GM23338 (cell line): ENCODE measurements at regions not wholly inside any gene's neighbourhood (a gene's known extent, or its start where the extent isn't known, plus 50 kb on each side); places are given as distances from the start of the nearest gene placed in this dataset.

Experiments
- ATAC-seq: fragments of 200-7000 bp; cut with Tn5 transposase; 3 replicates; pipeline ENCODE4 v1.9.1; 2020
- DNase-seq: peaks from one replicate; pipeline ENCODE4 v3.0.0-alpha.2; 2015; ENCODE audit warnings: low spot score
- H2AFZ ChIP-seq: fragments of 200-600 bp; sonication (generic); 2 replicates; pipeline ENCODE4 v1.8.0; 2016; ENCODE audit warnings: antibody characterized with exemption, mild to moderate bottlenecking, moderate library complexity
- H3F3A ChIP-seq: fragments of 200-600 bp; sonication (generic); replicated peaks from 2 replicates; pipeline ENCODE4 v1.8.0; 2017; ENCODE audit warnings: antibody characterized with exemption, mixed run types, low read depth
- H3K27ac ChIP-seq: fragments of 200-600 bp; sonication (generic); 2 replicates; pipeline ENCODE4 v1.6.1; 2016; ENCODE audit warnings: low read depth
- H3K27me3 ChIP-seq: fragments of 200-600 bp; sonication (generic); 2 replicates; pipeline ENCODE4 v1.8.0; 2016; ENCODE audit warnings: mild to moderate bottlenecking, mixed run types, moderate library complexity; ENCODE audit not compliant: insufficient read depth
- H3K36me3 ChIP-seq: fragments of 200-600 bp; sonication (generic); 2 replicates; pipeline ENCODE4 v1.8.0; 2016; ENCODE audit warnings: mild to moderate bottlenecking; ENCODE audit not compliant: insufficient read depth
- H3K4me1 ChIP-seq: fragments of 200-600 bp; sonication (generic); 2 replicates; pipeline ENCODE4 v1.8.0; 2016; ENCODE audit warnings: mild to moderate bottlenecking, moderate library complexity; ENCODE audit not compliant: insufficient read depth
- H3K4me2 ChIP-seq: fragments of 200-600 bp; sonication (generic); 2 replicates; pipeline ENCODE4 v1.7.1; 2017; ENCODE audit warnings: mixed run types
- H3K4me3 ChIP-seq: fragments of 200-600 bp; sonication (generic); 2 replicates; pipeline ENCODE4 v1.6.1; 2016; ENCODE audit warnings: mixed run types
- H3K79me2 ChIP-seq: fragments of 200-600 bp; sonication (generic); replicated peaks from 2 replicates; pipeline ENCODE4 v1.8.0; 2017; ENCODE audit warnings: mild to moderate bottlenecking; ENCODE audit not compliant: insufficient read depth
- H3K9me2 ChIP-seq: fragments of 200-600 bp; sonication (generic); 2 replicates; pipeline ENCODE4 v1.8.0; 2017; ENCODE audit not compliant: insufficient read depth
- H4K20me1 ChIP-seq: fragments of 200-600 bp; sonication (generic); replicated peaks from 2 replicates; pipeline ENCODE4 v1.8.0; 2017; ENCODE audit warnings: mild to moderate bottlenecking; ENCODE audit not compliant: insufficient read depth
- H3K27ac Mint-ChIP-seq: 2 replicates; pipeline ENCODE4 v1.8.0; 2020; ENCODE audit warnings: inconsistent platforms, mild to moderate bottlenecking, moderate library complexity, mixed read lengths
- H3K27me3 Mint-ChIP-seq: 3 replicates; pipeline ENCODE4 v1.8.0; 2022; ENCODE audit warnings: low read depth, mild to moderate bottlenecking, moderate library complexity, mixed read lengths, inconsistent platforms; ENCODE audit not compliant: insufficient read depth, poor library complexity
- H3K36me3 Mint-ChIP-seq: 3 replicates; pipeline ENCODE4 v1.8.0; 2021; ENCODE audit warnings: low read depth, mild to moderate bottlenecking, inconsistent platforms, moderate library complexity, mixed read lengths
- H3K4me1 Mint-ChIP-seq: 3 replicates; pipeline ENCODE4 v1.8.0; 2020; ENCODE audit warnings: mild to moderate bottlenecking, inconsistent platforms, mixed read lengths
- H3K4me3 Mint-ChIP-seq: 3 replicates; pipeline ENCODE4 v1.8.0; 2021; ENCODE audit warnings: moderate library complexity, mild to moderate bottlenecking, inconsistent platforms, mixed read lengths
- H3K9me3 Mint-ChIP-seq: 3 replicates; pipeline ENCODE4 v1.8.0; 2020; ENCODE audit warnings: moderate library complexity, mild to moderate bottlenecking, inconsistent platforms, mixed read lengths
- CREB1 ChIP-seq: fragments of 250-450 bp; sonication (Bioruptor Pico); IDR thresholded peaks from 2 replicates; pipeline ENCODE4 v1.5.0; 2020; ENCODE audit warnings: low read depth, mild to moderate bottlenecking, moderate library complexity
- CTCF ChIP-seq, 2 experiments: fragments of 200-600 bp in 1 of 2; sonication (generic) in 1 of 2; conservative IDR thresholded peaks; 2 replicates each; pipeline versions ENCODE4 v1.5.1 to v1.6.1; 2016 to 2017; ENCODE audit warnings: antibody characterized with exemption in 2 of 2, low read depth in 2 of 2, mild to moderate bottlenecking in 2 of 2, moderate library complexity in 1 of 2
- EZH2 ChIP-seq: fragments of 200-600 bp; sonication (generic); IDR thresholded peaks from one replicate; pipeline ENCODE4 v1.8.0; 2017; ENCODE audit warnings: antibody characterized with exemption, mild to moderate bottlenecking, low read depth; ENCODE audit not compliant: unreplicated experiment
- EZH2phosphoT487 ChIP-seq: fragments of 200-600 bp; sonication (generic); IDR thresholded peaks from one replicate; pipeline ENCODE4 v1.8.1; 2018; ENCODE audit warnings: antibody characterized with exemption; ENCODE audit not compliant: unreplicated experiment
- JUNB ChIP-seq: IDR thresholded peaks from one replicate; pipeline ENCODE4 v1.6.1; 2016; ENCODE audit warnings: antibody characterized with exemption; ENCODE audit not compliant: unreplicated experiment
- NANOG ChIP-seq: IDR thresholded peaks from 2 replicates; pipeline ENCODE4 v1.6.1; 2016; ENCODE audit warnings: antibody characterized with exemption, borderline replicate concordance
- POLR2AphosphoS5 ChIP-seq: IDR thresholded peaks from 2 replicates; pipeline ENCODE4 v1.6.1; 2016; ENCODE audit warnings: antibody characterized with exemption, low read depth
- STAT1 ChIP-seq: IDR thresholded peaks from one replicate; pipeline ENCODE4 v1.6.1; 2016; ENCODE audit warnings: antibody characterized with exemption; ENCODE audit not compliant: unreplicated experiment
- ZNF114 ChIP-seq: fragments of 250-450 bp; sonication (Bioruptor Pico); IDR thresholded peaks from 2 replicates; pipeline ENCODE4 v1.5.0; 2020; ENCODE audit warnings: mild to moderate bottlenecking, moderate library complexity
- ZNF331 ChIP-seq: fragments of 250-450 bp; sonication (Bioruptor Pico); IDR thresholded peaks from 2 replicates; pipeline ENCODE4 v1.5.0; 2020; ENCODE audit warnings: low read depth, mild to moderate bottlenecking, moderate library complexity
- TF ChIP-seq, protein P1 (sequence below): fragments of 250-450 bp; sonication (Bioruptor Pico); IDR thresholded peaks from 2 replicates; pipeline ENCODE4 v1.5.0; 2020; ENCODE audit warnings: mild to moderate bottlenecking, moderate library complexity
- TF ChIP-seq, protein P2 (sequence below): IDR thresholded peaks from 2 replicates; pipeline ENCODE4 v1.6.1; 2016; ENCODE audit warnings: antibody characterized with exemption
- TF ChIP-seq, protein P3 (sequence below): IDR thresholded peaks from one replicate; pipeline ENCODE4 v1.6.1; 2018; ENCODE audit warnings: antibody characterized with exemption; ENCODE audit not compliant: unreplicated experiment

- H3K79me2 ChIP-seq = no peaks in the 10 kb centered on the region
- H2AFZ ChIP-seq = no peak overlapping the region
- Mint-ChIP-seq H3K4me1 (peaks cover 9% of the 10 kb centered on the region; the same call in 2 of the 3 replicates), H3K27me3 (no peaks in the 10 kb centered on the region), H3K27ac (no peak overlapping the region), H3K9me3 (no peaks in the 10 kb centered on the region; the same call in 2 of the 3 replicates), H3K4me3 (no peak overlapping the region), H3K36me3 (no peaks in the 10 kb centered on the region)
- no peak for DNase-seq
- H3F3A ChIP-seq = no peaks in the 10 kb centered on the region
- H3K4me2 ChIP-seq = no peak overlapping the region
- no peaks in the 10 kb centered on the region for H3K9me2 ChIP-seq
- H3K27me3 ChIP-seq = no peaks in the 10 kb centered on the region
- no peak for TF ChIP-seq CREB1 (CRISPR knock-in tag)
- no peak for TF ChIP-seq ZNF331
- TF ChIP-seq, protein P1, sequence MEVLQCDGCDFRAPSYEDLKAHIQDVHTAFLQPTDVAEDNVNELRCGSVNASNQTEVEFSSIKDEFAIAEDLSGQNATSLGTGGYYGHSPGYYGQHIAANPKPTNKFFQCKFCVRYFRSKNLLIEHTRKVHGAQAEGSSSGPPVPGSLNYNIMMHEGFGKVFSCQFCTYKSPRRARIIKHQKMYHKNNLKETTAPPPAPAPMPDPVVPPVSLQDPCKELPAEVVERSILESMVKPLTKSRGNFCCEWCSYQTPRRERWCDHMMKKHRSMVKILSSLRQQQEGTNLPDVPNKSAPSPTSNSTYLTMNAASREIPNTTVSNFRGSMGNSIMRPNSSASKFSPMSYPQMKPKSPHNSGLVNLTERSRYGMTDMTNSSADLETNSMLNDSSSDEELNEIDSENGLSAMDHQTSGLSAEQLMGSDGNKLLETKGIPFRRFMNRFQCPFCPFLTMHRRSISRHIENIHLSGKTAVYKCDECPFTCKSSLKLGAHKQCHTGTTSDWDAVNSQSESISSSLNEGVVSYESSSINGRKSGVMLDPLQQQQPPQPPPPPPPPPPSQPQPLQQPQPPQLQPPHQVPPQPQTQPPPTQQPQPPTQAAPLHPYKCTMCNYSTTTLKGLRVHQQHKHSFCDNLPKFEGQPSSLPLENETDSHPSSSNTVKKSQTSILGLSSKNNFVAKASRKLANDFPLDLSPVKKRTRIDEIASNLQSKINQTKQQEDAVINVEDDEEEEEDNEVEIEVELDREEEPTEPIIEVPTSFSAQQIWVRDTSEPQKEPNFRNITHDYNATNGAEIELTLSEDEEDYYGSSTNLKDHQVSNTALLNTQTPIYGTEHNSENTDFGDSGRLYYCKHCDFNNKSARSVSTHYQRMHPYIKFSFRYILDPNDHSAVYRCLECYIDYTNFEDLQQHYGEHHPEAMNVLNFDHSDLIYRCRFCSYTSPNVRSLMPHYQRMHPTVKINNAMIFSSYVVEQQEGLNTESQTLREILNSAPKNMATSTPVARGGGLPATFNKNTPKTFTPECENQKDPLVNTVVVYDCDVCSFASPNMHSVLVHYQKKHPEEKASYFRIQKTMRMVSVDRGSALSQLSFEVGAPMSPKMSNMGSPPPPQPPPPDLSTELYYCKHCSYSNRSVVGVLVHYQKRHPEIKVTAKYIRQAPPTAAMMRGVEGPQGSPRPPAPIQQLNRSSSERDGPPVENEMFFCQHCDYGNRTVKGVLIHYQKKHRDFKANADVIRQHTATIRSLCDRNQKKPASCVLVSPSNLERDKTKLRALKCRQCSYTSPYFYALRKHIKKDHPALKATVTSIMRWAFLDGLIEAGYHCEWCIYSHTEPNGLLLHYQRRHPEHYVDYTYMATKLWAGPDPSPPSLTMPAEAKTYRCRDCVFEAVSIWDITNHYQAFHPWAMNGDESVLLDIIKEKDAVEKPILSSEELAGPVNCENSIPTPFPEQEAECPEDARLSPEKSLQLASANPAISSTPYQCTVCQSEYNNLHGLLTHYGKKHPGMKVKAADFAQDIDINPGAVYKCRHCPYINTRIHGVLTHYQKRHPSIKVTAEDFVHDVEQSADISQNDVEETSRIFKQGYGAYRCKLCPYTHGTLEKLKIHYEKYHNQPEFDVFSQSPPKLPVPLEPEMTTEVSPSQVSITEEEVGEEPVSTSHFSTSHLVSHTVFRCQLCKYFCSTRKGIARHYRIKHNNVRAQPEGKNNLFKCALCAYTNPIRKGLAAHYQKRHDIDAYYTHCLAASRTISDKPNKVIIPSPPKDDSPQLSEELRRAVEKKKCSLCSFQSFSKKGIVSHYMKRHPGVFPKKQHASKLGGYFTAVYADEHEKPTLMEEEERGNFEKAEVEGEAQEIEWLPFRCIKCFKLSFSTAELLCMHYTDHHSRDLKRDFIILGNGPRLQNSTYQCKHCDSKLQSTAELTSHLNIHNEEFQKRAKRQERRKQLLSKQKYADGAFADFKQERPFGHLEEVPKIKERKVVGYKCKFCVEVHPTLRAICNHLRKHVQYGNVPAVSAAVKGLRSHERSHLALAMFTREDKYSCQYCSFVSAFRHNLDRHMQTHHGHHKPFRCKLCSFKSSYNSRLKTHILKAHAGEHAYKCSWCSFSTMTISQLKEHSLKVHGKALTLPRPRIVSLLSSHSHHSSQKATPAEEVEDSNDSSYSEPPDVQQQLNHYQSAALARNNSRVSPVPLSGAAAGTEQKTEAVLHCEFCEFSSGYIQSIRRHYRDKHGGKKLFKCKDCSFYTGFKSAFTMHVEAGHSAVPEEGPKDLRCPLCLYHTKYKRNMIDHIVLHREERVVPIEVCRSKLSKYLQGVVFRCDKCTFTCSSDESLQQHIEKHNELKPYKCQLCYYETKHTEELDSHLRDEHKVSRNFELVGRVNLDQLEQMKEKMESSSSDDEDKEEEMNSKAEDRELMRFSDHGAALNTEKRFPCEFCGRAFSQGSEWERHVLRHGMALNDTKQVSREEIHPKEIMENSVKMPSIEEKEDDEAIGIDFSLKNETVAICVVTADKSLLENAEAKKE = no peak
- no peak for TF ChIP-seq EZH2
- TF ChIP-seq, protein P2, sequence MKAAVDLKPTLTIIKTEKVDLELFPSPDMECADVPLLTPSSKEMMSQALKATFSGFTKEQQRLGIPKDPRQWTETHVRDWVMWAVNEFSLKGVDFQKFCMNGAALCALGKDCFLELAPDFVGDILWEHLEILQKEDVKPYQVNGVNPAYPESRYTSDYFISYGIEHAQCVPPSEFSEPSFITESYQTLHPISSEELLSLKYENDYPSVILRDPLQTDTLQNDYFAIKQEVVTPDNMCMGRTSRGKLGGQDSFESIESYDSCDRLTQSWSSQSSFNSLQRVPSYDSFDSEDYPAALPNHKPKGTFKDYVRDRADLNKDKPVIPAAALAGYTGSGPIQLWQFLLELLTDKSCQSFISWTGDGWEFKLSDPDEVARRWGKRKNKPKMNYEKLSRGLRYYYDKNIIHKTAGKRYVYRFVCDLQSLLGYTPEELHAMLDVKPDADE = no peak
- TF ChIP-seq JUNB = no peak
- no peak for TF ChIP-seq EZH2phosphoT487
- TF ChIP-seq CTCF (conservative IDR thresholded peaks at IDR 0.05; ENCODE audit: low read depth in 2 of 2) = no peak
- no peak for TF ChIP-seq ZNF114 (CRISPR knock-in tag)
- no peak for TF ChIP-seq POLR2AphosphoS5
- no peak for TF ChIP-seq NANOG
- TF ChIP-seq, protein P3, sequence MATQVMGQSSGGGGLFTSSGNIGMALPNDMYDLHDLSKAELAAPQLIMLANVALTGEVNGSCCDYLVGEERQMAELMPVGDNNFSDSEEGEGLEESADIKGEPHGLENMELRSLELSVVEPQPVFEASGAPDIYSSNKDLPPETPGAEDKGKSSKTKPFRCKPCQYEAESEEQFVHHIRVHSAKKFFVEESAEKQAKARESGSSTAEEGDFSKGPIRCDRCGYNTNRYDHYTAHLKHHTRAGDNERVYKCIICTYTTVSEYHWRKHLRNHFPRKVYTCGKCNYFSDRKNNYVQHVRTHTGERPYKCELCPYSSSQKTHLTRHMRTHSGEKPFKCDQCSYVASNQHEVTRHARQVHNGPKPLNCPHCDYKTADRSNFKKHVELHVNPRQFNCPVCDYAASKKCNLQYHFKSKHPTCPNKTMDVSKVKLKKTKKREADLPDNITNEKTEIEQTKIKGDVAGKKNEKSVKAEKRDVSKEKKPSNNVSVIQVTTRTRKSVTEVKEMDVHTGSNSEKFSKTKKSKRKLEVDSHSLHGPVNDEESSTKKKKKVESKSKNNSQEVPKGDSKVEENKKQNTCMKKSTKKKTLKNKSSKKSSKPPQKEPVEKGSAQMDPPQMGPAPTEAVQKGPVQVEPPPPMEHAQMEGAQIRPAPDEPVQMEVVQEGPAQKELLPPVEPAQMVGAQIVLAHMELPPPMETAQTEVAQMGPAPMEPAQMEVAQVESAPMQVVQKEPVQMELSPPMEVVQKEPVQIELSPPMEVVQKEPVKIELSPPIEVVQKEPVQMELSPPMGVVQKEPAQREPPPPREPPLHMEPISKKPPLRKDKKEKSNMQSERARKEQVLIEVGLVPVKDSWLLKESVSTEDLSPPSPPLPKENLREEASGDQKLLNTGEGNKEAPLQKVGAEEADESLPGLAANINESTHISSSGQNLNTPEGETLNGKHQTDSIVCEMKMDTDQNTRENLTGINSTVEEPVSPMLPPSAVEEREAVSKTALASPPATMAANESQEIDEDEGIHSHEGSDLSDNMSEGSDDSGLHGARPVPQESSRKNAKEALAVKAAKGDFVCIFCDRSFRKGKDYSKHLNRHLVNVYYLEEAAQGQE = no peak
- TF ChIP-seq STAT1 = no peak
- ATAC-seq = no peak
- no peaks in the 10 kb centered on the region for H4K20me1 ChIP-seq
- no peak overlapping the region for H3K4me3 ChIP-seq
- H3K36me3 ChIP-seq = no peaks in the 10 kb centered on the region
- no peak overlapping the region for H3K27ac ChIP-seq
- no peaks in the 10 kb centered on the region; the same call in 1 of the 2 replicates for H3K4me1 ChIP-seq
These were observed 970.5 kb upstream of the SLC35B3 start for GRCh38 chr6:9405825-9406224.
